Loucy (cell line): ENCODE measurements at regions not wholly inside any gene's neighbourhood (a gene's known extent, or its start where the extent isn't known, plus 50 kb on each side); places are given as distances from the start of the nearest gene placed in this dataset.

Source experiments
- CTCF ChIP-seq: fragments of 200-600 bp; sonication (generic); conservative IDR thresholded peaks from 2 replicates; pipeline ENCODE4 v1.5.1; 2014; ENCODE audit warnings: mild to moderate bottlenecking, antibody characterized with exemption, low read length
- EZH2phosphoT487 ChIP-seq: fragments of 200-600 bp; IDR thresholded peaks from 2 replicates; pipeline ENCODE4 v1.6.1; 2018; ENCODE audit warnings: antibody characterized with exemption, mild to moderate bottlenecking, moderate library complexity, borderline replicate concordance

GRCh38 chr13:80033951-80034350, 307.0 kb downstream of the SPRY2 start:
- TF ChIP-seq CTCF (no peak), EZH2phosphoT487 (no peak)
